Transverse colon (tissue), 3 donors: ENCODE measurements at regions not wholly inside any gene's neighbourhood (a gene's known extent, or its start where the extent isn't known, plus 50 kb on each side); places are given as distances from the start of the nearest gene placed in this dataset.

Experiments
- POLR2A ChIP-seq: fragments of 450-650 bp; IDR thresholded peaks from one replicate; pipeline ENCODE4 v1.6.1; 2016; ENCODE audit warnings: antibody characterized with exemption, mild to moderate bottlenecking, moderate library complexity
- TF ChIP-seq, protein P1 (sequence below), 5 experiments: fragments of 200-600 bp in 3 of 5; fragments of 450-650 bp in 2 of 5; sonication (generic) in 3 of 5; IDR thresholded peaks; 1 replicate in 2 of 5; 2 replicates in 3 of 5; pipeline ENCODE4 v1.5.1; 2016 to 2017; ENCODE audit warnings: antibody characterized with exemption in 5 of 5, inconsistent platforms in 3 of 5, mild to moderate bottlenecking in 2 of 5, moderate library complexity in 1 of 5

DNA sequence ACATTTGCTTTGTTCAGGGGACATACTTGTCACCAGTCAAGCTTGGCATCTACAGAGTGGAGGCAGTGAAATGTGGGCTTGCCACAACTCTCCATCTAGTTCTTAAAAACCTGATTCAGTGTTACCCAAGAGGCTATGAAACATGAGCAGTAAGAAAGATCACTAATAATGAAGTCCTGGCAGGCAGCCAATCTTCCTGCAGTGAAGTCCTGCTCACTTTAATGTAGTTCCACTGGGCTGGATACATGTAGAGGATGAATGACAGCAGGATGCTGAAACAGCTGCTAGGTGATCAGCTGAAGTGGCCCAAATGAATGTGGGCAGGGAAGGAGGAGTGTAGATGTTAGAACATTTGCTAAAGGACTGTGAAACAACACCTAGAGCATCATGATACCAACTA is 1213.1 kb downstream of the OLFM4 start:
- no peak for TF ChIP-seq POLR2A
- TF ChIP-seq, protein P1, sequence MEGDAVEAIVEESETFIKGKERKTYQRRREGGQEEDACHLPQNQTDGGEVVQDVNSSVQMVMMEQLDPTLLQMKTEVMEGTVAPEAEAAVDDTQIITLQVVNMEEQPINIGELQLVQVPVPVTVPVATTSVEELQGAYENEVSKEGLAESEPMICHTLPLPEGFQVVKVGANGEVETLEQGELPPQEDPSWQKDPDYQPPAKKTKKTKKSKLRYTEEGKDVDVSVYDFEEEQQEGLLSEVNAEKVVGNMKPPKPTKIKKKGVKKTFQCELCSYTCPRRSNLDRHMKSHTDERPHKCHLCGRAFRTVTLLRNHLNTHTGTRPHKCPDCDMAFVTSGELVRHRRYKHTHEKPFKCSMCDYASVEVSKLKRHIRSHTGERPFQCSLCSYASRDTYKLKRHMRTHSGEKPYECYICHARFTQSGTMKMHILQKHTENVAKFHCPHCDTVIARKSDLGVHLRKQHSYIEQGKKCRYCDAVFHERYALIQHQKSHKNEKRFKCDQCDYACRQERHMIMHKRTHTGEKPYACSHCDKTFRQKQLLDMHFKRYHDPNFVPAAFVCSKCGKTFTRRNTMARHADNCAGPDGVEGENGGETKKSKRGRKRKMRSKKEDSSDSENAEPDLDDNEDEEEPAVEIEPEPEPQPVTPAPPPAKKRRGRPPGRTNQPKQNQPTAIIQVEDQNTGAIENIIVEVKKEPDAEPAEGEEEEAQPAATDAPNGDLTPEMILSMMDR (IDR thresholded peaks at IDR 0.05) = no peak
